Stomach smooth muscle (tissue), 2 donors: ENCODE measurements at regions not wholly inside any gene's neighbourhood (a gene's known extent, or its start where the extent isn't known, plus 50 kb on each side); places are given as distances from the start of the nearest gene placed in this dataset.

Experiments
- H3K27ac ChIP-seq: one replicate; pipeline ENCODE4 v1.7.0; 2013; ENCODE audit warnings: mild to moderate bottlenecking, low read length, inconsistent platforms
- H3K27me3 ChIP-seq, 2 donors: one replicate each; pipeline ENCODE4 v1.7.0; 2013; ENCODE audit warnings: low read length in 2 of 2; ENCODE audit not compliant: insufficient read depth in 2 of 2, control insufficient read depth in 1 of 2
- H3K36me3 ChIP-seq, 2 donors: one replicate each; pipeline ENCODE4 v1.7.0; 2013; ENCODE audit warnings: low read length in 2 of 2; ENCODE audit not compliant: control insufficient read depth in 2 of 2, insufficient read depth in 2 of 2
- H3K4me1 ChIP-seq: one replicate; pipeline ENCODE4 v1.7.0; 2013; ENCODE audit warnings: low read length; ENCODE audit not compliant: control insufficient read depth, insufficient read depth
- H3K4me3 ChIP-seq, 2 donors: one replicate each; pipeline ENCODE4 v1.7.0; 2013; ENCODE audit warnings: low read length in 2 of 2
- H3K9ac ChIP-seq, 2 donors: one replicate each; pipeline ENCODE4 v1.7.0; 2013; ENCODE audit warnings: low read length in 2 of 2, mild to moderate bottlenecking in 1 of 2
- H3K9me3 ChIP-seq, 2 donors: one replicate each; pipeline ENCODE4 v1.7.0; 2013; ENCODE audit warnings: low read length in 2 of 2; ENCODE audit not compliant: control insufficient read depth in 2 of 2
- donor health status: healthy.
- donor health status: Pancreatic carcinoma.

- no peaks in the 10 kb centered on the region for H3K27me3 ChIP-seq
Measured at GRCh38 chr12:92493816-92494215, 209.0 kb upstream of the PLEKHG7 start.

GRCh38 chr12:92492995-92493394 is 209.8 kb upstream of the PLEKHG7 start:
- Histone ChIP-seq H3K36me3 (no peaks in the 10 kb centered on the region), H3K9me3 (no peaks in the 10 kb centered on the region), H3K27me3 (no peaks in the 10 kb centered on the region)

More at GRCh38 chr12:92493816-92494215, 209.0 kb upstream of the PLEKHG7 start:
- H3K27ac ChIP-seq: no peak overlapping the region
- H3K36me3 ChIP-seq: no peaks in the 10 kb centered on the region
- H3K4me1 ChIP-seq: no peaks in the 10 kb centered on the region
- no peaks in the 10 kb centered on the region for H3K9me3 ChIP-seq
- H3K4me3 ChIP-seq: no peak overlapping the region
- no peak overlapping the region for H3K9ac ChIP-seq

GRCh38 chr12:92492291-92492690 is 210.5 kb upstream of the PLEKHG7 start:
- H3K9ac ChIP-seq: no peak overlapping the region
- no peaks in the 10 kb centered on the region for H3K9me3 ChIP-seq
- no peaks in the 10 kb centered on the region for H3K4me1 ChIP-seq
- H3K36me3 ChIP-seq: no peaks in the 10 kb centered on the region
- no peak overlapping the region for H3K27ac ChIP-seq
- no peaks in the 10 kb centered on the region for H3K27me3 ChIP-seq
- no peak overlapping the region for H3K4me3 ChIP-seq

More at GRCh38 chr12:92492995-92493394, 209.8 kb upstream of the PLEKHG7 start:
- Histone ChIP-seq H3K9ac (no peak overlapping the region), H3K4me3 (no peak overlapping the region), H3K4me1 (no peaks in the 10 kb centered on the region), H3K27ac (no peak overlapping the region)

GRCh38 chr12:92489781-92490180 is 213.0 kb upstream of the PLEKHG7 start:
- Histone ChIP-seq H3K4me1 (no peaks in the 10 kb centered on the region), H3K4me3 (no peak overlapping the region), H3K9ac (no peak overlapping the region), H3K27ac (no peak overlapping the region), H3K27me3 (no peaks in the 10 kb centered on the region), H3K36me3 (no peaks in the 10 kb centered on the region), H3K9me3 (no peaks in the 10 kb centered on the region)

- Histone ChIP-seq H3K9ac (no peak overlapping the region), H3K27me3 (no peaks in the 10 kb centered on the region), H3K9me3 (no peaks in the 10 kb centered on the region), H3K27ac (no peak overlapping the region), H3K36me3 (no peaks in the 10 kb centered on the region), H3K4me1 (no peaks in the 10 kb centered on the region), H3K4me3 (no peak overlapping the region)
Measured at GRCh38 chr12:92488735-92489134, 214.1 kb upstream of the PLEKHG7 start.

- H3K9me3 ChIP-seq: no peaks in the 10 kb centered on the region
- H3K27me3 ChIP-seq: no peaks in the 10 kb centered on the region
- H3K27ac ChIP-seq: no peak overlapping the region
- H3K9ac ChIP-seq: no peak overlapping the region
- H3K4me3 ChIP-seq: no peak overlapping the region
- no peaks in the 10 kb centered on the region for H3K4me1 ChIP-seq
- H3K36me3 ChIP-seq: no peaks in the 10 kb centered on the region
Measured at GRCh38 chr12:92487138-92487485, 215.7 kb upstream of the PLEKHG7 start.

GRCh38 chr12:92486443-92487137 is 216.2 kb upstream of the PLEKHG7 start:
- H3K9ac ChIP-seq: no peak overlapping the region
- H3K36me3 ChIP-seq: no peaks in the 10 kb centered on the region
- no peak overlapping the region for H3K27ac ChIP-seq
- no peaks in the 10 kb centered on the region for H3K4me1 ChIP-seq
- H3K9me3 ChIP-seq: no peaks in the 10 kb centered on the region
- no peaks in the 10 kb centered on the region for H3K27me3 ChIP-seq
- no peak overlapping the region for H3K4me3 ChIP-seq

GRCh38 chr12:92485351-92486348 is 217.1 kb upstream of the PLEKHG7 start:
- Histone ChIP-seq H3K27ac (no peak overlapping the region), H3K9ac (no peak overlapping the region), H3K27me3 (no peaks in the 10 kb centered on the region), H3K4me3 (no peak overlapping the region), H3K36me3 (no peaks in the 10 kb centered on the region), H3K9me3 (no peaks in the 10 kb centered on the region), H3K4me1 (no peaks in the 10 kb centered on the region)

GRCh38 chr12:92482599-92482998 is 220.2 kb upstream of the PLEKHG7 start:
- Histone ChIP-seq H3K9me3 (no peaks in the 10 kb centered on the region), H3K36me3 (no peaks in the 10 kb centered on the region), H3K4me3 (no peak overlapping the region), H3K27ac (no peak overlapping the region), H3K4me1 (no peaks in the 10 kb centered on the region), H3K9ac (no peak overlapping the region), H3K27me3 (no peaks in the 10 kb centered on the region)

GRCh38 chr12:92481066-92481465 is 221.7 kb upstream of the PLEKHG7 start:
- no peak overlapping the region for H3K9ac ChIP-seq
- H3K9me3 ChIP-seq: no peaks in the 10 kb centered on the region
- H3K4me3 ChIP-seq: no peak overlapping the region
- H3K27me3 ChIP-seq: no peaks in the 10 kb centered on the region
- no peak overlapping the region for H3K27ac ChIP-seq
- no peaks in the 10 kb centered on the region for H3K36me3 ChIP-seq
- H3K4me1 ChIP-seq: no peaks in the 10 kb centered on the region

- no peak overlapping the region for H3K9ac ChIP-seq
- H3K4me1 ChIP-seq: no peaks in the 10 kb centered on the region
- H3K4me3 ChIP-seq: no peak overlapping the region
- no peak overlapping the region for H3K27ac ChIP-seq
- H3K9me3 ChIP-seq: no peaks in the 10 kb centered on the region
- no peaks in the 10 kb centered on the region for H3K27me3 ChIP-seq
- H3K36me3 ChIP-seq: no peaks in the 10 kb centered on the region
Measured at GRCh38 chr12:92478692-92479091, 224.1 kb upstream of the PLEKHG7 start.
